ENCODE measurements at regions not wholly inside any gene's neighbourhood (a gene's known extent, or its start where the extent isn't known, plus 50 kb on each side); places are given as distances from the start of the nearest gene placed in this dataset.
A peak's percentile ranks its signal among the peaks of the same experiment; 100 is the strongest.

DNA sequence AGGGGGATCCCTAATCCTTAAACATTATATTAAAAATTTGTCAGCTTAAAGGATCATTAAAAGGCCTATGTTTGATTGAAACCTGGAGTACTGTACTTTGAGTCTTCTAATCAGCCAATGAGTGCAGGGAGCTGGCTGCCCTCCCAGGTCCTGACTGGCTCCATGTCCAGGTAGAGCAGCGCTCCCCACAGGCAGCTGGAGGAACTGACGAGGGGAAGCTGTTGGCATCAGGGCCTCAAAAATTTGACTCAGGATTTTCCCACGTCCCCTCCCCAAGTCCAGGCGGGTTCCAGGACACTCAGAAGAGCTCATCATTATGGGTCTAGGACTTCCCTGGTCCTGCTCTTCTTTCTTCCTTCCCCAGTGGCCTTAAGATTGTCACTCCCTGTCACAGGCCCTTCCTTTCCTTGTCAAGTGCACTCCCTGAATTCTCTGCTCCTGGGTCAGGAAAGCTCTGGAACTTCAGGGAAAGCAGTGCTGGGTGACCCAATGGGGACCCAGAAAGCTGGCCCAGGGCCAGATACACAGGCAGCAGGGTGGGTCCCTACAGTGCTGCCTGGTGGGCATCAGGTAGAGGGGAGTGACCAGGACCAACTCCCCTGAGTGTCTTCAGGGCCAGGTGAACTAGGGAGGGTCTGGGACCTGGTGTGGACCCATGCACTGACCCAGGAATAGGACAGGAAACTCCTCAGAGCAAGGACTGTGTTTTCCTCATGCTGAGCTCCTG lies 65.5 kb downstream of the GGTLC2 start:
- H3K9me3 ChIP-seq (ENCODE audit: control insufficient read depth in 1 of 2, low read length in 2 of 2), result no peaks in the 10 kb centered on the region
- no peaks in the 10 kb centered on the region for H3K36me3 ChIP-seq (ENCODE audit: control insufficient read depth in 1 of 2, insufficient read depth in 2 of 2, low read length in 2 of 2)
- no peaks in the 10 kb centered on the region for H3K4me1 ChIP-seq (ENCODE audit: control insufficient read depth in 1 of 2, insufficient read depth in 2 of 2, low read length in 2 of 2)
- H3K27me3 ChIP-seq (ENCODE audit: low read depth, low read length), result no peaks in the 10 kb centered on the region
- no peak overlapping the region for H3K27ac ChIP-seq (ENCODE audit: low read length)
- H3K4me3 ChIP-seq (ENCODE audit: low read depth in 1 of 2, low read length in 2 of 2), result no peak overlapping the region

- Histone ChIP-seq H3K27ac (ENCODE audit: low read length) (no peak overlapping the region), H3K27me3 (ENCODE audit: low read depth, low read length) (no peaks in the 10 kb centered on the region), H3K4me3 (ENCODE audit: low read depth in 1 of 2, low read length in 2 of 2) (no peak overlapping the region), H3K36me3 (ENCODE audit: control insufficient read depth in 1 of 2, insufficient read depth in 2 of 2, low read length in 2 of 2) (no peaks in the 10 kb centered on the region), H3K4me1 (ENCODE audit: control insufficient read depth in 1 of 2, insufficient read depth in 2 of 2, low read length in 2 of 2) (no peaks in the 10 kb centered on the region), H3K9me3 (ENCODE audit: control insufficient read depth in 1 of 2, low read length in 2 of 2) (no peaks in the 10 kb centered on the region)
These were observed 66.5 kb downstream of the GGTLC2 start for GRCh38 chr22:22710719-22711531.

GRCh38 chr22:22711532-22711913 lies 67.1 kb downstream of the GGTLC2 start:
- Histone ChIP-seq H3K9me3 (ENCODE audit: control insufficient read depth in 1 of 2, low read length in 2 of 2) (no peaks in the 10 kb centered on the region), H3K36me3 (ENCODE audit: control insufficient read depth in 1 of 2, insufficient read depth in 2 of 2, low read length in 2 of 2) (no peaks in the 10 kb centered on the region), H3K4me1 (ENCODE audit: control insufficient read depth in 1 of 2, insufficient read depth in 2 of 2, low read length in 2 of 2) (no peaks in the 10 kb centered on the region), H3K27ac (ENCODE audit: low read length) (no peak overlapping the region), H3K27me3 (ENCODE audit: low read depth, low read length) (no peaks in the 10 kb centered on the region), H3K4me3 (ENCODE audit: low read depth in 1 of 2, low read length in 2 of 2) (no peak overlapping the region)

- no peak overlapping the region for H3K27ac ChIP-seq (ENCODE audit: low read length)
- H3K4me1 ChIP-seq (ENCODE audit: control insufficient read depth in 1 of 2, insufficient read depth in 2 of 2, low read length in 2 of 2), result no peaks in the 10 kb centered on the region
- H3K27me3 ChIP-seq (ENCODE audit: low read depth, low read length), result no peaks in the 10 kb centered on the region
- no peaks in the 10 kb centered on the region for H3K9me3 ChIP-seq (ENCODE audit: control insufficient read depth in 1 of 2, low read length in 2 of 2)
- H3K4me3 ChIP-seq (ENCODE audit: low read depth in 1 of 2, low read length in 2 of 2), result no peak overlapping the region
- no peaks in the 10 kb centered on the region for H3K36me3 ChIP-seq (ENCODE audit: control insufficient read depth in 1 of 2, insufficient read depth in 2 of 2, low read length in 2 of 2)
These were observed 67.8 kb downstream of the GGTLC2 start for GRCh38 chr22:22712092-22712658.

DNA sequence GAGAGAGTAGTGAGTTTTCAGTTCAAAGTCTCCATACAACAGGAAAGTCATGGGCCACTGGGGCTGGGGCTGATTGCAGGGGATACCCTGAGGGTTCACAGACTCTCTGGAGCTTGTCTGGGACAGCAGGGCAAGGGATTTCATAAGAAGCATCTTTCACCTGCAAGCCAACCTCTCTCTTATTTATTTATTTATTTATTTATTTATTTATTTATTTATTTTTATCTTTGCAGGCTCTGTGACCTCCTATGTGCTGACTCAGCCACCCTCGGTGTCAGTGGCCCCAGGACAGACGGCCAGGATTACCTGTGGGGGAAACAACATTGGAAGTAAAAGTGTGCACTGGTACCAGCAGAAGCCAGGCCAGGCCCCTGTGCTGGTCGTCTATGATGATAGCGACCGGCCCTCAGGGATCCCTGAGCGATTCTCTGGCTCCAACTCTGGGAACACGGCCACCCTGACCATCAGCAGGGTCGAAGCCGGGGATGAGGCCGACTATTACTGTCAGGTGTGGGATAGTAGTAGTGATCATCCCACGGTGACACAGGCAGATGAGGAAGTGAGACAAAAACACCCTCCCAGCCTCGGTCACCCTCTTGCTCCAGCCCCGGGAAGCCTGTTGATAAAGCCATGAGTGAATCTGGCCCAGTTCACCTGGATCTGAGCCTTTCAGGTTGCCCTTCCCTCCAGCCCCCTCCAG lies 68.4 kb downstream of the GGTLC2 start:
- Histone ChIP-seq H3K4me3 (ENCODE audit: low read depth in 1 of 2, low read length in 2 of 2) (no peak overlapping the region), H3K36me3 (ENCODE audit: control insufficient read depth in 1 of 2, insufficient read depth in 2 of 2, low read length in 2 of 2) (no peaks in the 10 kb centered on the region), H3K27ac (ENCODE audit: low read length) (no peak overlapping the region), H3K4me1 (ENCODE audit: control insufficient read depth in 1 of 2, insufficient read depth in 2 of 2, low read length in 2 of 2) (no peaks in the 10 kb centered on the region), H3K27me3 (ENCODE audit: low read depth, low read length) (no peaks in the 10 kb centered on the region), H3K9me3 (ENCODE audit: control insufficient read depth in 1 of 2, low read length in 2 of 2) (no peaks in the 10 kb centered on the region)

GRCh38 chr22:22713416-22713815 lies 69.0 kb downstream of the GGTLC2 start:
- no peaks in the 10 kb centered on the region for H3K27me3 ChIP-seq (ENCODE audit: low read depth, low read length)
- H3K36me3 ChIP-seq (ENCODE audit: control insufficient read depth in 1 of 2, insufficient read depth in 2 of 2, low read length in 2 of 2), result no peaks in the 10 kb centered on the region
- H3K4me3 ChIP-seq (ENCODE audit: low read depth in 1 of 2, low read length in 2 of 2), result no peak overlapping the region
- no peaks in the 10 kb centered on the region for H3K9me3 ChIP-seq (ENCODE audit: control insufficient read depth in 1 of 2, low read length in 2 of 2)
- H3K27ac ChIP-seq (ENCODE audit: low read length), result no peak overlapping the region
- no peaks in the 10 kb centered on the region for H3K4me1 ChIP-seq (ENCODE audit: control insufficient read depth in 1 of 2, insufficient read depth in 2 of 2, low read length in 2 of 2)

DNA sequence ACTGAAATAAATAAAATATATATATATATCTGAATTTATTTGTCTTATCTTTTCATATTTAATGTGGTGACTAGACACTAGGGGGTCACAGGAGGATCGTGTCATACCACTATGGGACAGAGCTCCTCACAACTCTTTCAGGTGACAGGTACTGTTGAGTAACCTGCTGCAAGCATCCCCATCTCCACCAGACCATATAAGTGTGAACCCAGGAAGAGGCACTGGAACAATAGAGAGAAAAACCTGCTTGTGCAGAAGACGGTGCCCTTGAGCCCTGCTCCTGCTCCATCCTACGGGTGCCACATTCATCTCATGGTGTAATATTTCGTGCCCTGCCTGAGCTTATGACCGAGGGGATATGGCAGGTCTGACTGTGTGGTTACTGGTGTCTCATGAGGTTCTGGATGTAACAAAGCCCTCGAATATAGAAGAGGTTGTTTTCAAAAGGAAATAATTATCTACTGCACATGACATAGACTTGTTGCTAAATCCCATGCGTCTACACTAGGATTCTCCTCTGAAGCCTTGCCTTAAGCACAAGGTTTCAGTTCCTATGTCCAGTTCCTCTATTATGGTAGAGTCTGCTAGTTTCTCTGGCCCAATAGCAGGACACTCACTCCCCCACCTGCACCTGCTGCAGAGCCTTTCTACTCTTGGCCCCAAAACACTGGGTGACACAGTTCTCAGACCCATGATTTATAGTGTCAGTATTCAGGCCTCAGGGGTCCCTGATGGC lies 70.4 kb downstream of the GGTLC2 start:
- no peaks in the 10 kb centered on the region for H3K4me1 ChIP-seq (ENCODE audit: control insufficient read depth in 1 of 2, insufficient read depth in 2 of 2, low read length in 2 of 2)
- H3K36me3 ChIP-seq (ENCODE audit: control insufficient read depth in 1 of 2, insufficient read depth in 2 of 2, low read length in 2 of 2), result no peaks in the 10 kb centered on the region
- no peak overlapping the region for H3K27ac ChIP-seq (ENCODE audit: low read length)
- H3K9me3 ChIP-seq (ENCODE audit: control insufficient read depth in 1 of 2, low read length in 2 of 2), result no peaks in the 10 kb centered on the region
- no peaks in the 10 kb centered on the region for H3K27me3 ChIP-seq (ENCODE audit: low read depth, low read length)
- no peak overlapping the region for H3K4me3 ChIP-seq (ENCODE audit: low read depth in 1 of 2, low read length in 2 of 2)

DNA sequence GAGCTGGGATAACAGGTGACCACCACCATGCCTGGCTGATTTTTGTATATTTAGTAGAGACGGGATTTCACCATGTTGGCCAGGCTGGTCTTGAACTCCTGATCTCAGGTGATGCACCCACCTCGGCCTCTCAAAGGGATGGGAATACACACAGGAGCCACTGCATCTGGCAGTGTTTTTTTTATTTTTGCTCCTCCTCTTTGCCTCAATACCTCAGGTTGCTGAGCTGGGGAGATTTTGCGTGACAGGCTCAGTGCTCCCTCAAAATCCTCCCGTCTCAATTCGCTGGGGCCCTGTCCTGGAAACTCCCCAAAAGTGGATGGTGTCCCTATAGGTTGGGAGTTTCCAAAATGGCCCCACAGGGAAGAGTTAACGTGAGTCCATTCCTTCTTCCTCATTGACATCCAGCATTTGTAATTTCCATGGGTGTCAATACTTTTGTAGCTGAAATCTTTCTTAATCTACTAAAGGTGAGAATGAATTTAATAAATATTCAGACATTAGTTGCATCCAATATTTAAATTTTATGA lies 71.8 kb downstream of the GGTLC2 start:
- Histone ChIP-seq H3K4me1 (ENCODE audit: control insufficient read depth in 1 of 2, insufficient read depth in 2 of 2, low read length in 2 of 2) (no peaks in the 10 kb centered on the region), H3K36me3 (ENCODE audit: control insufficient read depth in 1 of 2, insufficient read depth in 2 of 2, low read length in 2 of 2) (no peaks in the 10 kb centered on the region), H3K27ac (ENCODE audit: low read length) (no peak overlapping the region), H3K4me3 (ENCODE audit: low read depth in 1 of 2, low read length in 2 of 2) (no peak overlapping the region), H3K9me3 (ENCODE audit: control insufficient read depth in 1 of 2, low read length in 2 of 2) (no peaks in the 10 kb centered on the region), H3K27me3 (ENCODE audit: low read depth, low read length) (no peaks in the 10 kb centered on the region)

- Histone ChIP-seq H3K27ac (ENCODE audit: low read length) (no peak overlapping the region), H3K9me3 (ENCODE audit: control insufficient read depth in 1 of 2, low read length in 2 of 2) (no peaks in the 10 kb centered on the region), H3K27me3 (ENCODE audit: low read depth, low read length) (no peaks in the 10 kb centered on the region), H3K4me1 (ENCODE audit: control insufficient read depth in 1 of 2, insufficient read depth in 2 of 2, low read length in 2 of 2) (no peaks in the 10 kb centered on the region), H3K36me3 (ENCODE audit: control insufficient read depth in 1 of 2, insufficient read depth in 2 of 2, low read length in 2 of 2) (no peaks in the 10 kb centered on the region), H3K4me3 (ENCODE audit: low read depth in 1 of 2, low read length in 2 of 2) (no peak overlapping the region)
These were observed 73.2 kb downstream of the GGTLC2 start for GRCh38 chr22:22717664-22718063.

DNA sequence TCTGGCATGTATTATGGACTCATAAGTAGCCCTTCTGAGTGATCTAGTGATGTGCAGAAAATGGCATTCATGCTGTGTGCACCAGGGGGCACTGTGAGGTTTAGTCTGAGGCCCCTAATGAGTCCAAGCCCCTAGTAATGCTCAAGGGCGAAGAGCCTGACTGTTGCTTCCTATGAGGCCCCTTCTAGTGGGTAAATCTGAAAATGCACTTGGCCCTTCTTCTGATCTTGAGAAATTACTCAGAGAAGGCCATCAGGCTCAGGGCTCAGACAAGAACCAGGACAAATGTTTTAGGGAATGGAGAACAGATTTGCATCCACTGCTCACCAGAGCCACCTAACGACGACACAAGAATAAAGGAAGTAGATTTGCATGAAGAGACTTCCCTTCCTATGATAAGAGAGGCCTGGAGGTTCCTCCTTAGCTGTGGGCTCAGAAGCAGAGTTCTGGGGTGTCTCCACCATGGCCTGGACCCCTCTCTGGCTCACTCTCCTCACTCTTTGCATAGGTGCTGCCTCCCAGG lies 75.8 kb downstream of the GGTLC2 start:
- H3K4me1 ChIP-seq (ENCODE audit: control insufficient read depth in 1 of 2, insufficient read depth in 2 of 2, low read length in 2 of 2), result no peaks in the 10 kb centered on the region
- H3K4me3 ChIP-seq (ENCODE audit: low read depth in 1 of 2, low read length in 2 of 2), result no peak overlapping the region
- no peaks in the 10 kb centered on the region for H3K9me3 ChIP-seq (ENCODE audit: control insufficient read depth in 1 of 2, low read length in 2 of 2)
- H3K36me3 ChIP-seq (ENCODE audit: control insufficient read depth in 1 of 2, insufficient read depth in 2 of 2, low read length in 2 of 2), result no peaks in the 10 kb centered on the region
- H3K27ac ChIP-seq (ENCODE audit: low read length), result peak overlapping the region; percentile 32
- H3K27me3 ChIP-seq (ENCODE audit: low read depth, low read length), result no peaks in the 10 kb centered on the region
